Activated CD8-positive, alpha-beta memory T cell treated with anti-CD3 and anti-CD28 coated beads for 1 hour (primary cell): ENCODE measurements at regions not wholly inside any gene's neighbourhood (a gene's known extent, or its start where the extent isn't known, plus 50 kb on each side); places are given as distances from the start of the nearest gene placed in this dataset.
"Not testable (repeated sequence)": the region's sequence is repeated elsewhere in the genome, so short reads cannot be mapped to it uniquely, and the experiment has no call there.

ENCODE experiments used
- DNase-seq, 2 donors: peaks; one replicate each; pipeline ENCODE4 v3.0.0-alpha.2; 2020; ENCODE audit warnings: low read depth in 1 of 2; ENCODE audit errors: extremely low read depth in 1 of 2

DNA sequence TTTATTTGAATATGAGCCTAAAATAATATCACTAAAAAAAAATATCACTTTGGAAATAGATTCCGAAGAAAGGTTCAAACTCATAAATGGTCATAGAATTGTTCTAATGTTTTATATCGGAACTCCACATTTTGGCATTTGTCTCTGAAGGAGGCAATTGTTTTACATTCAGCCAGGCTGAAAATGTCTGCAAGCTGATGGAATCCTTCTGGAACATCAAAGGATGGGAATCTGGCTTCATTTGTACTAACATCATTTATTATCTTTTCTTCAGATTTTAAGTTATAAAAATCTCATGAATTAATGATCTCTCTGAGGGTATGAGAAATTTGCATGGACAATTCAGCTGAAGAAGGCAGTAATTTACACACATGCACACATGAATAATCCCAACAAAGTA, 251.4 kb upstream of the RGMA start:
- DNase-seq: no peak

DNA sequence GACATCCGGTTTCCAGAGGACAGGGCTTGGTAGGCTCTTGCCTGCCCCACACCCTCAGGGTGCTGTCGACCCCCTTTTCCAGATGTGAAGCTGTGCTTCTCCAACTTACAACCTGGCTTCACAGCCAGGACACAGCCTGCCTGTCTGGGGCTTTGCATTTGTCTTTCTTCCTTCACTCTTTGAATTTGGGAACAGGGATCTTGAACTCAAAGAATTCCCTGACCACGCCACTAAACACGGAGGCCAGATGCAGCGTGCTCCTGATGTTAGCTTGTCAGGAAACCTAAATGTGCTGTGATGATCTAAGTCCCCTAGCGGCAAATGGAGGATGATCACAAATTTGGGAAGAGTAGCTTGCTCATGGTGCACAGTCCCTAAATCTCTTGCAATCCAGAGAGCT, 244.8 kb upstream of the RGMA start:
- DNase-seq: no peak

DNA sequence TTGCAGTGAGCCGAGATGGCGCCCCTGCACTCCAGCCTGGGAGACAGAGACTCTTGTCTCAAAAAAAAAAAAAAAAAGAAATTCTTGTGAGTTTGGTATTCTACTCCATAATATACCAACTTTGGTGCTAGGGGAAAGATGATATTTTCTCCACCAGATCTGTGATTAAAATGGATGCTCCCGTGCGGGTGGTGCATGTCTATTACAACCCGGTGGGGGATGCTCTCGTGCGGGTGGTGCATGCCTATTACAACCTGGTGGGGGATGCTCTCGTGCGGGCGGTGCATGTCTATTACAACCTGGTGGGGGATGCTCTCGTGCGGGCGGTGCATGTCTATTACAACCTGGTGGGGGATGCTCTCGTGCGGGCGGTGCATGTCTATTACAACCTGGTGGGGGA, 244.1 kb upstream of the RGMA start:
- not testable (repeated sequence) for DNase-seq

DNA sequence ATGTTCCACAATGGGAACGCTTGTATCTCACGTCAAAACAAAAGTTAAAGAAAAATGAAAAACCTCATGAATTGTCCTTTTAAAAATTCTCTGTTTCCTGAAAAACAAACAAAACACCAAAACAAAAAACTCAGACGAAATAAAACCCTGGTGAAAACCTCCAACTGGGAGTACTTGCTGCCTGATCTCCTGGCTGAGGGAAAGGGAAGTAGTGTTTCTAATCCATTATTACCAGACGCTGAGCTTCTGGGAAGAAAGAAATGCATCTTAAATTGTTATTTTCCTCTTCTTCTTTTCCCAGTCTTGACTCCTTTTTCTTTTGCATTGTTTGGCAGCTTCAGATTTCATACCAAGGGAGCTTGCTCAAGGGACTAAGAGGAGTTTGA, 243.2 kb upstream of the RGMA start:
- no peak for DNase-seq

DNA sequence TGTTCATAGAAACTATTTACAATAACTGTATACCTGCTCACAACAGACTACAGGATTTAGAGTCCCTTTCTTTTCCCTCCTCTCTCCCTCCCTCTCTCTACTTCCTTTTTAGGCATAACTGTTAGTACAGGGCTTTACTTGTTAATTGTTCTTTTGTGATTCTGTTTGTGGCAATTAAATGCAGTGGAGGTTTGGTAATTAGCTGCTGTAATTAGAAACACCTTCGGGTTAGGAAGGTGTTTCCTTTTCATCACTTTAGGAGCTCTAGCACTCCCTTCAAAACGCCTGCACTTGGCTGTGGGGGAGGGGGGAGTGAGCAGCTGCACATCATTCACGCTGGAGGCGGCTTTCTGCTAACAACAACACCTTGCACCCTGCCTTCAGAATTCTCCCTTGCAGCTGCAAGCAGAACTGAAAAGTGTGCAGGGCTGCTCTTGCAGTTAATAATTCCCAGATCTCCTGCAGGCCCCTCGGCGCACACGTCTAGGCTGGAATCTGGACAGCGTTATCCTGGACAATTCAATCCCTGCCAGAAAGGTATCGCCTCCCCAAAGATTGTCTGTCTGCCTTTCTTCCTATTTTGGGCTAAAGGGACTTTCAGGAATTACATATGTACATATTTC, 242.6 kb upstream of the RGMA start:
- DNase-seq: no peak

GRCh38 chr15:93330912-93331544, 242.0 kb upstream of the RGMA start:
- DNase-seq: no peak

GRCh38 chr15:93327364-93327763, 238.4 kb upstream of the RGMA start:
- no peak for DNase-seq

DNA sequence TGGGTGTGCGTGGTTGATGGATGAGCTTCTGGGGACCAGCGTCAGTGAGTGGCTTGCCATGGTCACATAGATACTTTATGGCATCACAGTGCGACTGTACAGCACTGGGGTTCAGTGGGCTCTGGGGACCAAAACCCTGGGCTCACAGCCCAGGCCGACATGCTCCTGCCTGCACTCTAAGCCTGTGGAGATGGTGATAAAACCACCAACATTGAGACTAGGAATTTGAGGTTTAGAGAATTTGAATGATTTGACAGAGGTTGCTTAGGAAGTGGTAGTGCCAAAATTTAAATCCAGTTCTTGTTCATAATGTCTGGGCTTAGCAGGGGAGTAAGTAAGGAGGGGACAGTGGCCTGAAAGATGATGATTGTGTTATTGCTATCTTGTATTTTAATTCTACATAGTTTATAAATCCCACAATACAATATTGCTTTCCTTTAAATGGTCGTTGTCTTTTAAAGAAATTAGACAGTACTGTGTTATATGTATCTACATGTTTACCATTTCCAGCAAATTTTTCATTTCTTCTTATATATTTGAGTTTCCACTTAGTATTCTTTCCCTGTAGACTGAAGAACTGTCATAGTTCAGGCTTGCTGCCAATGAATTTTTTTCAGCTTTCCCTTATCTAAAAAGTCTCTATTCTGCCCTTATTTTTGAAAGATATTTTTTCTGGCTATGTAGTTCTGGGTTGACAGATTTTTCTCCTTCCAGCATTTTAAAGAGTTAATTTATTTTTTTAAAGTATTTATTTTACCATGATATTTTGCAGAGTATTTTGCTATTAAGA, 235.4 kb upstream of the RGMA start:
- DNase-seq: no peak

DNA sequence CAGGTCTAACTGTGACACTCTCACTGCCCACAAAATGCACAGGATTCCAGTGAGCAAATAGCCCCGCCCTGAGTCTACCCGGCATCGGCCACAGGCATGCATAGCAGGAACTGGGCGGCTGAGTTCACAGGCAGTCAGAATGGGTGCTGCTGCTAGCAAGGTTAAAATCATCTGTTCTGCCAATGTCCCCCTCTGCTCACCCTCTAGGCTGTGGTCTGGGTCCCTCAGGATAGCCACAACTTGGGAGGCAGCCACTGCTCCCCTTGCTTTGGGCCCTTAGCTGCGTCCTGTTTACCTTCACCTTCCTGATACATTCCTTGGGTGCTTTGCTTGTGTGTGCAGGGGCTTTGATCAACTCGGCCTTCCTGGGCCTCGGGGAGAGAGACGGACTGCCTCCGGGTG, 232.9 kb upstream of the RGMA start:
- no peak for DNase-seq

GRCh38 chr15:93319121-93319814, 230.3 kb upstream of the RGMA start:
- DNase-seq: no peak

DNA sequence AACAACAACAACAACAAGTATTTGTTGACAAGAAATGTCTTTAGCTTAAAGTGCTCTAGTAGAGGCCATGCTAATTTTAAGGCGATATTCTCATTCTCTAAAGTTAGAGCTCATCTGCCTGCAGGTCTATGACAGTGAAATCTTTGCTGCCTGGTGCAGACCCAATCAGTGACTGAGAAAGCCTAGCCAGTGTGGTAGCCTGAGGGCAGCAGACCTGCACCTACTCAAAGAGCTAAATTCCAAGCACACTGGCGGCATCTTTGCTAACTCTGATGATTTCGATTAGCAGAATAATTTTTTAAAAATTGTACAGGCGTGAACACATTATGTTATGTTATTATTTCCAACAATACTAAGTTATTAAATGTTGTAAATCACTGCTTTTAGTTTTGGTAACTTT, 228.8 kb upstream of the RGMA start:
- no peak for DNase-seq

DNA sequence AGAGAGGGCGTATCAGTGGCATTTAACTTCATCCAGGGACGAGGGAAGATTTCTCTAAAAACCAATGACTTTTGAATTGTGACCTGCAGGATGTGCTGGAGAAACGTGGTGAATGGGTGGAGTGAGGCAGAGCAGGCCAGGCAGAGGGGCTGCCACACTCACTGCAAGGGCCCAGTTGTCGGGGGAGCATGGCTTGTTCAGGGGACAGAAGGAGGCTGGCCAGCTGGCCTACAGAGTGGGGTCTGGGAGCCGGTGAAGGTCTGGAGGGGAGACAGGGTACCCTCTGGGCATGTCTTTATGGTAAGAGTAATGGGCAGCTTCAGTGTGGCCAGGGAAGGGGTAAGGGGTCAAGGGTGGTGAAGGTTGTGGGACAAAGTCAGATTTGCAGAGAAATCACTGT, 225.2 kb upstream of the RGMA start:
- DNase-seq: no peak

DNA sequence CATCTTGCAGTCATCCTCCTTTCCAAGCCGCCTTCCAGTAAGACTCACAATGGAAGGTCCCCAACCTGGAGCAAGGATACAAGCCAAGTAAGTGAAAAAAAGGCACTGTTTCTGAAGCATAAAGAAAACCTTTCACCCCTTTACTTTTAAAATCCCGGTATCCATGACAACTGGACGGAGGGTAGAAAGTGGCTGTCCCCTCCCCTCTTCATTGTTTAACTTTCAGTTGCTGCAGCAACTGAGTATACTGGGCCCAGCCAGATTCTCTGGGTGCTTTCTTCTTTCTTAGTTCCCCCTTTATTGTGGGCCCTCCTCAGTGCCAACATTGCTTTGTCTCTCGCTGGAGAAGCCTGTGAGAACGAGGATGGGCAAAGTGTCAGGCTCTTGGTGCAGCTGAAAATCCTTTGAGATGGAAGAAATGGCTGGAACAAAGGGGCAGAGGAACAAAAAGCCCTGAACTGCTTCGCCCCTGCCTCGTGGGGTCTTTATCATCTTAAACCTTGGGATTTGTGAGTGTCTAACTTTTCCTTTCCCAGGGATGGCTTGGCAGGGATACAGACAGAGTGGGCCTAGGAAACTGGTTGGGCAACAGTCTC, 224.0 kb upstream of the RGMA start:
- DNase-seq: no peak

DNA sequence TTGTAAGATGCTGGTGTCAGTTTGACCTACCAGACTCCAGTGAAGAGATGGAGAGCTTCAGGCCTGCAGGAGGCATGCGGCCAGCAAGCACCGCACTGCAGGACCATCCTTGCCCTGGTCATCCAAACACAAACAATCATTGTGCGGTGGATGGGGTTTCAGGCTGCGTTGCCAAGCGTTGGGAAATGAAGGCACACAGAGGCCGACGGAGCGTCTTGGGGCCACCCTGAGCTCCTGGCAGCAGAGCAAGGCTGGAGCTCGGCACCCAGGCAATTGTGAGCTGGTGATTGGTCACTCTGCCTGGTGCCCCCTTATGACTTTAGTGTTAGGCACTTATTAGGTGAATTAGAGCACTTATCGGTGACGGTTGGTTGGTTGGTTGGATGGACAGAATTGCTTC, 222.6 kb upstream of the RGMA start:
- DNase-seq: no peak

- no peak for DNase-seq
These were observed 219.1 kb upstream of the RGMA start for GRCh38 chr15:93308026-93308690.

- DNase-seq: no peak
These were observed 218.5 kb upstream of the RGMA start for GRCh38 chr15:93307513-93307912.

DNA sequence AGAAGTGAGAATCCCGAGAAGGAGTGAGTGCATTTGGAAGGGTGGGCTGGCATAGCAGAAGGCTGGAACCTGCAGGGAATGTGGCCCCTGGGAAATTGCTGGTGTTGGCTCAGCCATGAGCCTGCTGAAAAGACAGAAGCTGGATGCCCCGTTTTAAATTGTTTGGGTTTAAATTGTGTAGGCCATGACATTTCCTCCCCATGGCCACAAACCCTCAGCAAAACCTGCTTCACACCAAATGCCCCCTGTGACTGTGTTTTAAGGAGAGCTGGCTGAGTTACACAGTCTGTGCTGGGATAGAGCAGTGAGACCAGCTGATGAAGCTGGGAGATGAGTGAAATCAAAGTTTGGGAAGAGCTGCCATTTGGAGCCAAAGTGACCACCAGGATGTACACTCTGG, 216.3 kb upstream of the RGMA start:
- no peak for DNase-seq

- no peak for DNase-seq
These were observed 213.2 kb upstream of the RGMA start for GRCh38 chr15:93302080-93302765.

- no peak for DNase-seq
These were observed 211.8 kb upstream of the RGMA start for GRCh38 chr15:93300796-93301195.

DNA sequence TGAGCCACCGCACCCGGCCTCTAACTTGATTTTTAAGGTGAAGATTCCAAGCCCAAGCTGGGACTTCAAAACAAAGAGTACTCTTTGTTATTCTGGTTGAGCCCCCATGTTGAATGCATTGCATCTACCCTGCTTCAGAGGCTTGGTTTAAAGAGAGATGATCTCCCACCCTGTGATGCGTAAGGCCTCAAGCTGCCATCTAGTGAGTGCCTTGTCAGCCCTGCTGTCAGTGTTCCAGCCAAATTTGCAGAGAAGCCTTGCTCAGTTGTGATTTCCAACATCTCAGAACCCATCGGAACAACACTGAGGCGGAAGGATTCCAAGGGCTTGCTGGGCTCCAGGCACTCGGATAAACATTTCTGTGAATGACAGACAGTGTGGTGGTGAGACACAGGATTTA, 210.7 kb upstream of the RGMA start:
- DNase-seq: no peak
